ENCODE measurements at regions not wholly inside any gene's neighbourhood (a gene's known extent, or its start where the extent isn't known, plus 50 kb on each side); places are given as distances from the start of the nearest gene placed in this dataset.
"Not testable (repeated sequence)": the region's sequence is repeated elsewhere in the genome, so short reads cannot be mapped to it uniquely, and the experiment has no call there.

- H3K4me2 ChIP-seq (ENCODE audit: insufficient read depth, low read length) = no peak overlapping the region
- no peaks in the 10 kb centered on the region for H4K20me1 ChIP-seq (ENCODE audit: insufficient read depth, low read length)
- no peaks in the 10 kb centered on the region for H3K36me3 ChIP-seq (ENCODE audit: insufficient read depth, low read length)
- TF ChIP-seq EZH2 (IDR thresholded peaks at IDR 0.05; ENCODE audit: borderline replicate concordance, low read depth, low read length, severe bottlenecking) (no peak), CTCF (IDR thresholded peaks at IDR 0.05; ENCODE audit: borderline replicate concordance, extremely low read depth, low read length, poor library complexity, severe bottlenecking) (no peak)
- H3K27ac ChIP-seq (ENCODE audit: low read length) = peak overlapping the region; percentile 23; the same call in 1 of the 2 replicates
- H3K9me3 ChIP-seq (ENCODE audit: insufficient read depth, low read length, severe bottlenecking) = no peaks in the 10 kb centered on the region
- H3K27me3 ChIP-seq (ENCODE audit: insufficient read depth, low read length, poor library complexity) = no peaks in the 10 kb centered on the region
- no peaks in the 10 kb centered on the region for H3K79me2 ChIP-seq (ENCODE audit: insufficient read depth, low read length)
- no peak overlapping the region for H3K9ac ChIP-seq (ENCODE audit: low read depth, low read length)
- DNase-seq (no peak), ATAC-seq (ENCODE audit: insufficient read depth, low read depth) (no peak)
- peaks cover 65% of the 10 kb centered on the region for H3K4me1 ChIP-seq (ENCODE audit: insufficient read depth, low read length)
- no peak overlapping the region for H2AFZ ChIP-seq (ENCODE audit: low read depth, low read length)
- H3K4me3 ChIP-seq (ENCODE audit: low read depth in 1 of 2, low read length in 2 of 2) = no peak overlapping the region
Measured at GRCh38 chr20:47972916-47973309, 187.6 kb upstream of the SULF2 start.

- H3K79me2 ChIP-seq (ENCODE audit: insufficient read depth, low read length); H4K20me1 ChIP-seq (ENCODE audit: insufficient read depth, low read length); H3K9ac ChIP-seq (ENCODE audit: low read depth, low read length); H3K9me3 ChIP-seq (ENCODE audit: insufficient read depth, low read length, severe bottlenecking); DNase-seq; H3K4me2 ChIP-seq (ENCODE audit: insufficient read depth, low read length); H2AFZ ChIP-seq (ENCODE audit: low read depth, low read length); H3K4me3 ChIP-seq (ENCODE audit: low read depth in 1 of 2, low read length in 2 of 2); H3K27me3 ChIP-seq (ENCODE audit: insufficient read depth, low read length, poor library complexity); ATAC-seq (ENCODE audit: insufficient read depth, low read depth); H3K36me3 ChIP-seq (ENCODE audit: insufficient read depth, low read length): not testable (repeated sequence)
- Histone ChIP-seq H3K4me1 (ENCODE audit: insufficient read depth, low read length) (peaks cover 60% of the 10 kb centered on the region), H3K27ac (ENCODE audit: low read length) (peak overlapping the region; percentile 23; the same call in 1 of the 2 replicates)
- peak; percentile 38 for TF ChIP-seq CTCF (IDR thresholded peaks at IDR 0.05; ENCODE audit: borderline replicate concordance, extremely low read depth, low read length, poor library complexity, severe bottlenecking)
Measured at GRCh38 chr20:47972297-47972915, 187.1 kb upstream of the SULF2 start.

- no peak overlapping the region for H2AFZ ChIP-seq (ENCODE audit: low read depth, low read length)
- ATAC-seq (ENCODE audit: insufficient read depth, low read depth) (no peak), DNase-seq (no peak)
- TF ChIP-seq EZH2 (IDR thresholded peaks at IDR 0.05; ENCODE audit: borderline replicate concordance, low read depth, low read length, severe bottlenecking) = no peak
- TF ChIP-seq CTCF (IDR thresholded peaks at IDR 0.05; ENCODE audit: borderline replicate concordance, extremely low read depth, low read length, poor library complexity, severe bottlenecking) = no peak
- peaks cover 48% of the 10 kb centered on the region for H3K4me1 ChIP-seq (ENCODE audit: insufficient read depth, low read length)
- H3K4me3 ChIP-seq (ENCODE audit: low read depth in 1 of 2, low read length in 2 of 2) = no peak overlapping the region
- no peaks in the 10 kb centered on the region for H3K36me3 ChIP-seq (ENCODE audit: insufficient read depth, low read length)
- H4K20me1 ChIP-seq (ENCODE audit: insufficient read depth, low read length) = no peaks in the 10 kb centered on the region
- no peaks in the 10 kb centered on the region for H3K27me3 ChIP-seq (ENCODE audit: insufficient read depth, low read length, poor library complexity)
- no peak overlapping the region for H3K4me2 ChIP-seq (ENCODE audit: insufficient read depth, low read length)
- H3K27ac ChIP-seq (ENCODE audit: low read length) = peak overlapping the region; percentile 69
- no peaks in the 10 kb centered on the region for H3K9me3 ChIP-seq (ENCODE audit: insufficient read depth, low read length, severe bottlenecking)
- H3K79me2 ChIP-seq (ENCODE audit: insufficient read depth, low read length) = no peaks in the 10 kb centered on the region
- H3K9ac ChIP-seq (ENCODE audit: low read depth, low read length) = no peak overlapping the region
Measured at GRCh38 chr20:47971058-47971791, 185.9 kb upstream of the SULF2 start.
